Bronchial epithelial cell (primary cell): ENCODE measurements at regions not wholly inside any gene's neighbourhood (a gene's known extent, or its start where the extent isn't known, plus 50 kb on each side); places are given as distances from the start of the nearest gene placed in this dataset.
"Not testable (repeated sequence)": the region's sequence is repeated elsewhere in the genome, so short reads cannot be mapped to it uniquely, and the experiment has no call there.

ENCODE experiments used
- DNase-seq: peaks from one replicate; pipeline ENCODE4 v3.0.0-alpha.2; 2010; ENCODE audit warnings: low read depth
- FAIRE-seq: peaks from 2 replicates; lab custom pipeline; 2011; peaks lifted over from hg19 to GRCh38; lab: Jason Lieb, UNC
- H3K27me3 ChIP-seq: 2 replicates; pipeline ENCODE4 v1.5.1; 2011; ENCODE audit warnings: low read length; ENCODE audit not compliant: control insufficient read depth, insufficient read depth
- H3K36me3 ChIP-seq: 2 replicates; pipeline ENCODE4 v1.5.1; 2011; ENCODE audit warnings: low read length; ENCODE audit not compliant: control insufficient read depth, insufficient read depth
- H3K4me3 ChIP-seq: 2 replicates; pipeline ENCODE4 v1.5.1; 2011; ENCODE audit warnings: mild to moderate bottlenecking, low read depth, low read length, control low read depth
- TF ChIP-seq, protein P1 (sequence below): IDR thresholded peaks from 2 replicates; pipeline ENCODE4 v1.5.1; 2011; ENCODE audit warnings: mild to moderate bottlenecking, moderate library complexity, low read length, control low read depth, inconsistent platforms; ENCODE audit not compliant: insufficient read depth, severe bottlenecking

DNA sequence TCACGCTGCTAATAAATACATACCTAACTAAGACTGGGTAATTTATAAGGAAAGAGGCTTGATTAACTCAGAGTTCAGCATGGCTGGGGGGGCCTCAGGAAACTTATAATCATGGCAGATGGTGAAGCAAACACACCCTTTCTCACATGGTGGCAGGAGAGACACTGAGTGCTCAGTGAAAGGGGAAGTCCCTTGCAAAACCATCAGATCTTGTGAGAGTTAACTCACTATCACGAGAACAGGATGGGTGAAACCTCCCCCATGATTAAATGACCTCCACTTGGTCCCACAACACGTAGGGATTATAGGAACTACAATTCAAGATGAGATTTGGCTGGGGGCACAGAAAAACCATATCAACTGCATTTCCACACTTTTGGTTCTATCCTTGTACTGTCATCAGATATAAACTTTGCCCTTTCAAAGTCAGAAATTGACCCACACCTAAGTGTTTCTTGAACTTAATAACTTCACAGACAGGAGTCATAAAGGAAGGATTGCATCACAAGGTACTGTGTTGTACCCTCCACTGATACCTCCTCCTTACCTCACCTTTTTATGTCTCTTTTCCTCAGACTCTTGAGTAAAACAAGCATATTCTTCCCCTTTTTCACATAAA, 319.1 kb upstream of the PIK3R1 start:
- DNase-seq, result peak; percentile 17
- H3K4me3 ChIP-seq, result no peak overlapping the region
- no peaks in the 10 kb centered on the region for H3K27me3 ChIP-seq
- TF ChIP-seq, protein P1, sequence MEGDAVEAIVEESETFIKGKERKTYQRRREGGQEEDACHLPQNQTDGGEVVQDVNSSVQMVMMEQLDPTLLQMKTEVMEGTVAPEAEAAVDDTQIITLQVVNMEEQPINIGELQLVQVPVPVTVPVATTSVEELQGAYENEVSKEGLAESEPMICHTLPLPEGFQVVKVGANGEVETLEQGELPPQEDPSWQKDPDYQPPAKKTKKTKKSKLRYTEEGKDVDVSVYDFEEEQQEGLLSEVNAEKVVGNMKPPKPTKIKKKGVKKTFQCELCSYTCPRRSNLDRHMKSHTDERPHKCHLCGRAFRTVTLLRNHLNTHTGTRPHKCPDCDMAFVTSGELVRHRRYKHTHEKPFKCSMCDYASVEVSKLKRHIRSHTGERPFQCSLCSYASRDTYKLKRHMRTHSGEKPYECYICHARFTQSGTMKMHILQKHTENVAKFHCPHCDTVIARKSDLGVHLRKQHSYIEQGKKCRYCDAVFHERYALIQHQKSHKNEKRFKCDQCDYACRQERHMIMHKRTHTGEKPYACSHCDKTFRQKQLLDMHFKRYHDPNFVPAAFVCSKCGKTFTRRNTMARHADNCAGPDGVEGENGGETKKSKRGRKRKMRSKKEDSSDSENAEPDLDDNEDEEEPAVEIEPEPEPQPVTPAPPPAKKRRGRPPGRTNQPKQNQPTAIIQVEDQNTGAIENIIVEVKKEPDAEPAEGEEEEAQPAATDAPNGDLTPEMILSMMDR, result no peak
- no peaks in the 10 kb centered on the region for H3K36me3 ChIP-seq
- FAIRE-seq, result no peak

DNA sequence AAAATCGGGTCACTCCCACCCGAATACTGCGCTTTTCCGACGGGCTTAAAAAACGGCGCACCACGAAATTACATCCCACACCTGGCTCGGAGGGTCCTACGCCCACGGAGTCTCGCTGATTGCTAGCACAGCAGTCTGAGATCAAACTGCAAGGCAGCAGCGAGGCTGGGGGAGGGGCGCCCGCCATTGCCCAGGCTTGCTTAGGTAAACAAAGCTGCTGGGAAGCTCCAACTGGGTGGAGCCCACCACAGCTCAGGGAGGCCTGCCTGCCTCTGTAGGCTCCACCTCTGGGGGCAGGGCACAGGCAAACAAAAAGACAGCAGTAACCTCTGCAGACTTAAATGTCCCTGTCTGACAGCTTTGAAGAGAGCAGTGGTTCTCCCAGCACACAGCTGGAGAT, 325.7 kb upstream of the PIK3R1 start:
- H3K36me3 ChIP-seq, FAIRE-seq, H3K4me3 ChIP-seq, H3K27me3 ChIP-seq, DNase-seq: not testable (repeated sequence)

DNA sequence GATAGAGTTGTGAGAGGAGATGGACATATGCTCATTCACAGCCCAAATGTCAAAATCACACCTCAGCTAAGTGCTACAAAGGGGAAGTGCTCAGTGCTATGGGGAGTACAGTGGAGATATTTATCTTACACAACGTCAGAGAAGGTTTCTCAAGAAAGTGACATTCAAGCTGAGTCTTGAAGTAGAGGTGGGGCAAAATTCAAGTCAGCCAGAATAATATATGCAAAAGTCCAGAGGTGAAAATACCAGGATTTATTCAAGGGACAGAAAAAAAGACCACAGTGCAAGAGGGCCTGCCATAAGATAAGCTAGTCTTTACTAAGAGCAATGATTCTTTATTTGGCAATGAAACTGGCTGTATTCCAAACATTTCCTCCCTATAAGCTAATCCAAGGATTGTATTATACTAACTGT, 327.8 kb upstream of the PIK3R1 start:
- TF ChIP-seq, protein P1, result no peak
- Histone ChIP-seq H3K36me3 (no peaks in the 10 kb centered on the region), H3K4me3 (no peak overlapping the region), H3K27me3 (no peaks in the 10 kb centered on the region)
- DNase-seq (no peak), FAIRE-seq (peak; percentile 32)

DNA sequence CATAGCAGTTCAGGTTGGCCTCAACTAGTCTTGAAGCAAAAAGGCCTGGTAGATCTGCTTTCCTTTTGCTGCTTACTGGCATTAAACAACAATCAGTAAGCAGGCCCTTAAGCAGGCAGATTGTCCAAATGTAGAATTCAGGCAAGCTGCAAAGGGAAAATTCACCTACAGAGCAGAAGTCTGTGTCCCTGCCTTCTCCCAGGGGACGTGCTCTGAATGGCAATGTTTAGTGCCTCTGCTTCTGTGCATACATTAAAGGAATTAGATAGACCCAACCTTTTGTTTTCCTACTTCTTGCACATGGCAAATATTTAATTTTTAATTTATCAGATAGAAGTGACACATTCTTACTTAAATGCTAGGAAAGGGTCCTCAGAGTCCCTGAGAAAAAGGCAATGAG, 328.8 kb upstream of the PIK3R1 start:
- Histone ChIP-seq H3K27me3 (no peaks in the 10 kb centered on the region), H3K36me3 (no peaks in the 10 kb centered on the region), H3K4me3 (no peak overlapping the region)
- TF ChIP-seq, protein P1, result no peak
- FAIRE-seq (no peak), DNase-seq (no peak)

DNA sequence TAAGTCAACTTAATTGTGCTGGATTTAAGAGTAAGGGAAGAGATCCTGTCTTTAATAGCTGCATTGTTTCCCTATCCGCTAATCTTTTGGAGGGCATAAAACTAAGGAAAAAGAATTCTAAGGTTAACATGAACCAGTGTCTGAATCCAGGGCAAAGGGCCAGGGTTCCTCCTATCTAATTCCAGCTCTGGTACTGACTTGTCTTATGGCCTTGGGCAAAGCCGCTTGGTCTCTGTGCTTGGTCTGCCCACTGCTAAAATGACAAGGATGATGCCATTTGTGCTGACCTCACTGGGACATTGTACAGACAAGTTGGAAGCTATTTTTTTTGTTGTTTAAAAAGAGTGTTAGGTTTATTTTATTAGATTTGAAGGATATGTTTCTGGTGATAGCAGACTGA, 334.7 kb upstream of the PIK3R1 start:
- Histone ChIP-seq H3K36me3 (no peaks in the 10 kb centered on the region), H3K27me3 (no peaks in the 10 kb centered on the region), H3K4me3 (no peak overlapping the region)
- TF ChIP-seq, protein P1, result no peak
- FAIRE-seq (no peak), DNase-seq (peak; percentile 74)

DNA sequence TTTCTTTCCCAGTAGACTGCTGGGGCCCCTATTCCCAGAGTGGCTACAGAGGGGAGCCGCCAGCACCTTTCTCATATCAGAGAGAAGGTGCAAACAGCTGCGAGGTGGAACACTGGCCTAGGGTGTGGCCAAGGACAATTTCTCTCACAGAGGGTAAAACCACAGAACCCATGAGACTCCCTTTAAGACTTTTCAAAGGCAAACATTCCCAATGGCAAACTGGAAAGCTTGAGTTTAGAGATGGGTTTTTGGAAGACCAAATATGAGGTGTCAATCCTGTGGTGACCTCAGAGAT, 335.1 kb upstream of the PIK3R1 start:
- DNase-seq (no peak), FAIRE-seq (no peak)
- Histone ChIP-seq H3K36me3 (no peaks in the 10 kb centered on the region), H3K4me3 (no peak overlapping the region), H3K27me3 (no peaks in the 10 kb centered on the region)
- TF ChIP-seq, protein P1, result no peak
